Ascending aorta (tissue), 2 donors: ENCODE measurements at regions not wholly inside any gene's neighbourhood (a gene's known extent, or its start where the extent isn't known, plus 50 kb on each side); places are given as distances from the start of the nearest gene placed in this dataset.

Source experiments
- DNase-seq, 2 donors: peaks; one replicate each; pipeline ENCODE4 v3.0.0-alpha.2; 2019; ENCODE audit warnings: low spot score in 2 of 2
- H3K27ac ChIP-seq, 2 donors: fragments of 200-600 bp; sonication (generic); one replicate each; pipeline ENCODE4 v1.5.1; 2016 to 2017; ENCODE audit warnings: mild to moderate bottlenecking in 1 of 2
- H3K27me3 ChIP-seq: fragments of 200-600 bp; sonication (generic); one replicate; pipeline ENCODE4 v1.5.1; 2017
- H3K36me3 ChIP-seq, 2 donors: fragments of 200-600 bp; sonication (generic); one replicate each; pipeline ENCODE4 v1.5.1; 2016
- H3K4me1 ChIP-seq, 2 donors: fragments of 200-600 bp; sonication (generic); one replicate each; pipeline ENCODE4 v1.5.1; 2016 to 2017; ENCODE audit warnings: mild to moderate bottlenecking in 1 of 2
- H3K4me3 ChIP-seq, 2 donors: fragments of 200-600 bp; sonication (generic); one replicate each; pipeline ENCODE4 v1.5.1; 2016 to 2017; ENCODE audit warnings: mild to moderate bottlenecking in 1 of 2
- H3K9me3 ChIP-seq, 2 donors: fragments of 200-600 bp; sonication (generic); one replicate each; pipeline ENCODE4 v1.5.1; 2016
- intact Hi-C: fragments of 100-400 bp; cut with DNase I; formaldehyde crosslinking; loops from one replicate; pipeline ENCODE4 v1.15.1; 2023
- TF ChIP-seq, protein P1 (sequence below), 3 experiments: fragments of 200-600 bp in 2 of 3; fragments of 450-650 bp in 1 of 3; sonication (generic) in 2 of 3; IDR thresholded peaks; one replicate each; pipeline ENCODE4 v1.5.1; 2016 to 2019; ENCODE audit warnings: antibody characterized with exemption in 3 of 3, mild to moderate bottlenecking in 1 of 3, moderate library complexity in 1 of 3

DNA sequence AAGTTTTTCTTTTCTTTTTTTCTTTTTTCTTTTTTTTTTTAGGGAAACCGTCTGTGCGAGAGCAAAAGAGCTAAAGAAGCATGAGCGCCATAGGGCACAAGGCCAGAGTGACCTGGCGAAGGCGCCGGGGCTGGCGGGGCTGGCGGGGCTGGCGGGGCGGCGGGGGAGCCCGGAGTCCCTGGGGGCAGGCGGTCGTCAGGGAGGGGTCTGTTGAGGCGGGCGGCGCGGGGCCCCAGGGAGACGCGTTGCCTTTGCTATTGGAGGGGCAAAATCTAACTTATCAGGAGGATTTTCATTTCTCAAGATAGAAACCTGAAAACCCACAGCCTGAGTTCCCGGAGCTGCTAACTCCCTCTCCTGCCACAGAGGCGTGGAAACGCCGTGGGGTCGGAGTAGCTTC, 135.6 kb upstream of the SMAD1 start:
- no peak for DNase-seq
- TF ChIP-seq, protein P1, sequence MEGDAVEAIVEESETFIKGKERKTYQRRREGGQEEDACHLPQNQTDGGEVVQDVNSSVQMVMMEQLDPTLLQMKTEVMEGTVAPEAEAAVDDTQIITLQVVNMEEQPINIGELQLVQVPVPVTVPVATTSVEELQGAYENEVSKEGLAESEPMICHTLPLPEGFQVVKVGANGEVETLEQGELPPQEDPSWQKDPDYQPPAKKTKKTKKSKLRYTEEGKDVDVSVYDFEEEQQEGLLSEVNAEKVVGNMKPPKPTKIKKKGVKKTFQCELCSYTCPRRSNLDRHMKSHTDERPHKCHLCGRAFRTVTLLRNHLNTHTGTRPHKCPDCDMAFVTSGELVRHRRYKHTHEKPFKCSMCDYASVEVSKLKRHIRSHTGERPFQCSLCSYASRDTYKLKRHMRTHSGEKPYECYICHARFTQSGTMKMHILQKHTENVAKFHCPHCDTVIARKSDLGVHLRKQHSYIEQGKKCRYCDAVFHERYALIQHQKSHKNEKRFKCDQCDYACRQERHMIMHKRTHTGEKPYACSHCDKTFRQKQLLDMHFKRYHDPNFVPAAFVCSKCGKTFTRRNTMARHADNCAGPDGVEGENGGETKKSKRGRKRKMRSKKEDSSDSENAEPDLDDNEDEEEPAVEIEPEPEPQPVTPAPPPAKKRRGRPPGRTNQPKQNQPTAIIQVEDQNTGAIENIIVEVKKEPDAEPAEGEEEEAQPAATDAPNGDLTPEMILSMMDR (IDR thresholded peaks at IDR 0.05) = no peak
- Histone ChIP-seq H3K4me1 (no peaks in the 10 kb centered on the region), H3K27ac (no peak overlapping the region), H3K4me3 (no peak overlapping the region), H3K36me3 (no peaks in the 10 kb centered on the region), H3K27me3 (no peaks in the 10 kb centered on the region), H3K9me3 (no peaks in the 10 kb centered on the region)
- intact Hi-C loops = no loop called here

DNA sequence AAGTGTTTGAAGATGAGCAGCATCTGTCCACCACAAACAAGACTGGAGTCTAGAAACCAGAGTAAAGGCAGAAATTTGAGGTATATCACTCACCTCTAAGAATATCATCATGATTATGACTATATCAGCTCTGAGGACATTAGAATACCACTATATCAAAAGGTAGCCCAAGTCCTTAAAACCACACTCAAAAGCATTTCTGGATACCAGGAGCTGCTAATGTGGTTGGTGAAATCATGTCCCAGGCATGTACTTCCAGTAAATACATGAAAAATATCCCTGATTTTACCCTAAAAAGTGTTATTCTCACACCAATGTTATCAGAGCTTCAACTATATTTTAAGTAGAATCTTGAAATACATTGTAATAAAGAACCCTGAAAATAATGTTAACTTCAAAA, 136.3 kb upstream of the SMAD1 start:
- intact Hi-C loops = no loop called here
- H3K27ac ChIP-seq = no peak overlapping the region
- no peaks in the 10 kb centered on the region for H3K4me1 ChIP-seq
- no peak overlapping the region for H3K4me3 ChIP-seq
- H3K36me3 ChIP-seq = no peaks in the 10 kb centered on the region
- TF ChIP-seq, protein P1 (IDR thresholded peaks at IDR 0.05) = no peak
- H3K9me3 ChIP-seq = no peaks in the 10 kb centered on the region
- no peak for DNase-seq
- H3K27me3 ChIP-seq = no peaks in the 10 kb centered on the region

DNA sequence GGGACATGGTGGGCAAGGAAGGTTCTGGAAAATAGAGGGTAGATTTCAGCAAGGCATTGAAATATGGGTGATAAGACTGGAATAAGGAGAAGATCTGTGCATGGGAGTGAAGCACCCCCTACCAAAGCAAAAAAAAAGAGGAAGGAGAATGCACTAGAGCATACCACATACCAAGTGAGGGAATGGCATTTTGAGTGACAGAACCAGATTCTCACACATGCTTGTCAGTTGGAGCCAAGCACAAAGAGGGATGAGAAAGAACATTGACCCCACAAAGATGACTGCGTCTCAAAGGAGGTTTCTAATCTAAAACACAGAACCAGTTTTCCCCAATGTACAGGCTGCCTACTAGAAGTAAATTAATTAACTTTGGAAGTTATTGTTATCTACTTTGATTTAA, 140.3 kb upstream of the SMAD1 start:
- H3K27ac ChIP-seq = no peak overlapping the region
- TF ChIP-seq, protein P1 (IDR thresholded peaks at IDR 0.05) = no peak
- no peak overlapping the region for H3K4me3 ChIP-seq
- H3K9me3 ChIP-seq = no peaks in the 10 kb centered on the region
- H3K27me3 ChIP-seq = no peaks in the 10 kb centered on the region
- intact Hi-C loops = no loop called here
- no peaks in the 10 kb centered on the region for H3K4me1 ChIP-seq
- H3K36me3 ChIP-seq = no peaks in the 10 kb centered on the region
- DNase-seq = no peak

DNA sequence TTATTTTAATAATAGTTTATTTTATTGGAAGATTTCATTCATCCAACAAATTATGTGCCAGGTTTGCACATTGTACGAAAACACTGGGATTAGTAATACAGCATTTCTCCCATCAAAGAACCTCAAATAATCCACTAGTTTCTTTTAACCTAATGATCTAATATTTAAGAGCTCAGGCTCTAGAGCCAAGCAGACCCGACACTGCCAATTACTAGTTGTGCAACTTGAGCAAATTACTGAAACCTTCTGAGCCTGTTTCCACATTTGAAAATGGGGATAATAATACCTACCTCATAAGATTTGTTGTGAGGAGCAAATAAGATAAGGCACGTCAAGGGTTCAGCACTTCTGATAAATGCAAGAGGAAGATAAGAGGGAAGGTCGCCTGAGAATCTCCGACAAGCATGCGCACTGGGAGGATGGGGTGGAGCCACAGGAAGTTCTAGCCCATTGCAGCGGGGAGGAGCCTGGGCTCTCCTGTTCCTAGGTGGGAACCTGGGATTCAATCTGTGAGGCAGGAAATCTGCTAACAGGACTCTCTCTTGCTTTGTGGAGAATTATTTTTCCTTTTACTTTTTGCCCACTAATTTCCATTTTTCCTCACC, 141.5 kb upstream of the SMAD1 start:
- no peak for DNase-seq
- Histone ChIP-seq H3K36me3 (no peaks in the 10 kb centered on the region), H3K27me3 (no peaks in the 10 kb centered on the region), H3K4me1 (no peaks in the 10 kb centered on the region), H3K27ac (no peak overlapping the region), H3K4me3 (no peak overlapping the region), H3K9me3 (no peaks in the 10 kb centered on the region)
- TF ChIP-seq, protein P1 (IDR thresholded peaks at IDR 0.05) = no peak
- intact Hi-C loops = no loop called here

DNA sequence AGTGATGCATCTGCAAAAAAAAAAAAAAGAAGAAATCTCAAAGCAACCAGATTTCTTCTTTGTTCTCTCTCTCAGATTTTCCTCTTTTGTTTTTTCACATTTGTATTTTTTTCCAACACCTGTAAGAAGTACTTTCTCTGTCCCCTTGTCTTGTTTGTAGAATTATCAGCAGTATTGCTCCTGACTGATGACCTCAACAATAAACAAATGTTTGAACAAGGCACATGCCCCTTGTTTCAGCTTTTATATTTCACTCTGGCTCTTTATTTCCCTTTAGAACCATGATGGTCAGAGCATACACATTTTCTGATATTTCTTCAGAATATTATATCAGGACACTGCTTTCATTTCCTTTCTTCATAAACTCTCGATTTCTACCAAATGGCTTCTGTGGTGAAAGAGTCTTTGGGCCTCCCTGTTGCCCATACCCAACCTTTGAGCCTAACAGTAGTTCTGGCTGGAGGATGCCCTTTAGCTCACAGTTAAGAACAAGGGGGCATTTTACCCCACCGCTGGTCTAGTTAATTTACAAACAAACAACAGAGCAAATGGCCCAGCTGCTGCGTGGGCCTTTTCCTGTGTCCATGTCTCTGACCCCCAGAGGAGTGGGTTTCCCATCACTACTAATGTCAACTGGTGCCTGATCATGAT, 142.5 kb upstream of the SMAD1 start:
- Histone ChIP-seq H3K27me3 (no peaks in the 10 kb centered on the region), H3K4me3 (no peak overlapping the region), H3K9me3 (no peaks in the 10 kb centered on the region), H3K4me1 (no peaks in the 10 kb centered on the region), H3K36me3 (no peaks in the 10 kb centered on the region), H3K27ac (no peak overlapping the region)
- TF ChIP-seq, protein P1 (IDR thresholded peaks at IDR 0.05) = no peak
- DNase-seq = no peak
- intact Hi-C loops = no loop called here
